Activated CD8-positive, alpha-beta T cell treated with anti-CD3 and anti-CD28 coated beads, Interleukin-2, amount 10 ng/mL, durations not matched to agents 7 days and 5 days (primary cell): ENCODE measurements at regions not wholly inside any gene's neighbourhood (a gene's known extent, or its start where the extent isn't known, plus 50 kb on each side); places are given as distances from the start of the nearest gene placed in this dataset.

Source experiments
- ATAC-seq: fragments of 150-1000 bp; cut with Tn5 transposase; one replicate; pipeline ENCODE4 v1.10.0; 2021; ENCODE audit warnings: moderate library complexity
- CTCF ChIA-PET: fragments of 350-600 bp; sonication (Branson Sonifier 250); formaldehyde crosslinking; loops from one replicate; lab custom pipeline; 2021; ENCODE audit warnings: antibody characterized with exemption; lab: Charles Lee
- POLR2A ChIA-PET: fragments of 350-600 bp; sonication (Branson Sonifier 250); formaldehyde crosslinking; loops from one replicate; lab custom pipeline; 2021; ENCODE audit warnings: antibody characterized with exemption; lab: Charles Lee
- DNase-seq: peaks from one replicate; pipeline ENCODE4 v3.0.0-alpha.2; 2020
- H3K27ac Mint-ChIP-seq: one replicate; pipeline ENCODE4 v1.8.0; 2021; ENCODE audit warnings: mild to moderate bottlenecking, mixed read lengths
- H3K27me3 Mint-ChIP-seq: one replicate; pipeline ENCODE4 v1.8.0; 2021; ENCODE audit warnings: low read depth, mixed read lengths
- H3K36me3 Mint-ChIP-seq: one replicate; pipeline ENCODE4 v1.8.0; 2021; ENCODE audit warnings: low read depth, mixed read lengths
- H3K4me1 Mint-ChIP-seq: one replicate; pipeline ENCODE4 v1.8.0; 2021; ENCODE audit warnings: low read depth, mixed read lengths
- H3K4me3 Mint-ChIP-seq: one replicate; pipeline ENCODE4 v1.8.0; 2021; ENCODE audit warnings: mild to moderate bottlenecking, mixed read lengths
- H3K9me3 Mint-ChIP-seq: one replicate; pipeline ENCODE4 v1.8.0; 2022; ENCODE audit warnings: mixed read lengths; ENCODE audit not compliant: insufficient read depth

DNA sequence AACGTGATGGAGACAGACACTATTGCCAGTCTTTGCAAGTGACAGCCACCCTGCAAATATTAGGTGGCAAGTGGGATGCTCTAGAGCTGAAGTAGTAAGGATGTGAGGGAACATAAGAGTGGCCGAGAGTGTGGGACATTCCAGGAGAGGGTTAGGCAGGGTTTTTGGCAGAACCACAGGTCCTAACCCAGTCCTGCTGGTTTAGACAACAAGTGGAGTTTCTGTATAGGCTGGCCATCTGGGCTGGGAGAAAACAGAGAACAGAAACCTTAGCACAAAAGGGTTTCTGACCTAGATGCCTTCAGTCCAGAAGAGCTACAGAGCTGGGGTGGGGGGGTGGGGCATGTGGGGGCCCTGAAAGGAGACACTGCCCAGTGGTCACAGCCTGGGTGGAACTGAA, 107.4 kb downstream of the TMEM174 start:
- no peak for DNase-seq
- CTCF ChIA-PET: no interaction called here
- H3K9me3 Mint-ChIP-seq: no peaks in the 10 kb centered on the region
- POLR2A ChIA-PET: no interaction called here
- H3K27me3 Mint-ChIP-seq: peaks cover 33% of the 10 kb centered on the region
- no peak for ATAC-seq
- H3K27ac Mint-ChIP-seq: no peak overlapping the region
- H3K4me3 Mint-ChIP-seq: no peak overlapping the region
- no peaks in the 10 kb centered on the region for H3K4me1 Mint-ChIP-seq
- H3K36me3 Mint-ChIP-seq: no peaks in the 10 kb centered on the region

DNA sequence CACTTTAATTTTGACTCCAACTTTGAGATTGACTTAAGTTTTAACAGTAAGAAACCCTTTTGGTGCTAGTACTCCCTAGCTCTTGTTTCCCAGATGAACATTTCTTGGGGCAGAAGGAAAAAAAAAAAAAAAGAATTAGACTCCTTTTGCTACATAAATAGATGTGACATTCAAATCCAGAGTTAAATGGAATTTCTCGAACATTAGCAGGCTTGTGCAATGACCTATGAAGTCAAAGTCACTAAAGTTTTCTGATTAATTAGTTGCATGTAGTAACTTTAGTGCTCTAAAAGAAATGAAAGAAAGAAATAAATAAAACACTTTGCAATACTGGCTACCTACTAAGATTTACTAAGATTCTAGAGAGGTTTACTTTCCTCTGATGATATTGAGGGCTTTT, 106.8 kb downstream of the TMEM174 start:
- no peaks in the 10 kb centered on the region for H3K4me1 Mint-ChIP-seq
- no peaks in the 10 kb centered on the region for H3K36me3 Mint-ChIP-seq
- ChIA-PET POLR2A (no interaction called here), CTCF (no interaction called here)
- H3K27ac Mint-ChIP-seq: no peak overlapping the region
- H3K9me3 Mint-ChIP-seq: no peaks in the 10 kb centered on the region
- no peak for DNase-seq
- ATAC-seq: no peak
- peaks cover 33% of the 10 kb centered on the region for H3K27me3 Mint-ChIP-seq
- no peak overlapping the region for H3K4me3 Mint-ChIP-seq

DNA sequence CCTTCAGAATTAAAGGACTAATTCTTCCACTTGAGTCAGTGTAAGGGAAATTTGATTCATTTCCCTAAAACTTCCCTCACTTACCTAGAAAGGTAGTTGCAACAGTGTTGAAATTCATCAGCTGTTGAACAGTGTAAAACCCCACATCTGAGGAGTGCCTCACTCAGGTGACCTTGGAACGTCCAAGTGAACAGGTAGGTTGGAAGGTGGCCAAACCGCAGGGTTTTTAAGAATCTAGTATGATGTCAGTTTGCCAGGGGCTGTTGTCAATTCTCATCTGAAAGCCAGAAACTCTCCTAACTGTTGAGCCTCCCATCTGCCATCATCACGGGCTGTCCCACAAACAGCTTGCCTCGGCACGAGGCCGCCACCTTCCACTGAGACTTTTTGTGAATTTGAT, 105.7 kb downstream of the TMEM174 start:
- DNase-seq: no peak
- Mint-ChIP-seq H3K36me3 (no peaks in the 10 kb centered on the region), H3K27ac (no peak overlapping the region), H3K4me1 (no peaks in the 10 kb centered on the region), H3K9me3 (no peaks in the 10 kb centered on the region), H3K27me3 (peaks cover 31% of the 10 kb centered on the region), H3K4me3 (no peak overlapping the region)
- ChIA-PET CTCF (no interaction called here), POLR2A (no interaction called here)
- ATAC-seq: no peak

DNA sequence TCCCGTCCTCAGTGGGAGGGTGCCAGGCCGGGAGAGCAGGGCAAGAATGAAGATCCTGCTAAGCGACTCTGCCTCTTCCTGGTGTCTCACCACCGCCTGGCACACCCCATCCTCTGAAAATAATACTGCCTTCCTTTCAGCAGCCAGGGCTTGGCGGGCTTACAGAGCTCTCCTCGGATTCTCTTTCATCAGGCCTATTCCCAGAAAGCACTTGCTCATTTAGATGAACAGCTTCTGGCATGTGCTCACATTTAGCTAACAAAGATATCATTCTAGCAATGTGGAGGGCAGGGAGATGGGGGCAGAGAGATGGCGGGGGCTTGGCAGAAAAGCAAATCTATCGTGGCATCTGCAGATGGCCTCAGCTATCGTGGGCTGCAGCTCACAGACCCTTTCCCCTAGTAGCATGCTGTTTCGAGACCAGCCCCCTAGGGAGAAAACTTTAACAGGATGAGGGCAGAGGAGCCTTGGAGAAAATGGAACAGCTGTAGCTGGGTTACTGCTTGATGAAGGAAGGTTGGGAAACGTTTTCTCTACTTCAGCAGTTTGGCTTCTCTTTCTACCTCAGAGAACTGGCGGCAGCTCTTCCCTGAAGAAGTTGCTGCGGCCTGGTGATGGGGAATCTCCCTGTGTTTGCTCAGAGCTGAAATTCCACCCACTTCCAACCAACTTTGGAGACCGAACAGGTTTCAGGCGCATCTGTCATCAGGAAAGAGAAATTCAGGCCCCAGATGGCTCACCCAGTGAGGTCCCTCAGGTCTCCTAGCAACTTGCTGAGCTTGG, 102.1 kb downstream of the TMEM174 start:
- DNase-seq: no peak
- Mint-ChIP-seq H3K4me1 (no peaks in the 10 kb centered on the region), H3K4me3 (no peak overlapping the region), H3K9me3 (no peaks in the 10 kb centered on the region), H3K36me3 (no peaks in the 10 kb centered on the region), H3K27ac (no peak overlapping the region), H3K27me3 (peaks cover 16% of the 10 kb centered on the region)
- no peak for ATAC-seq
- POLR2A ChIA-PET: no interaction called here
- CTCF ChIA-PET: no interaction called here

DNA sequence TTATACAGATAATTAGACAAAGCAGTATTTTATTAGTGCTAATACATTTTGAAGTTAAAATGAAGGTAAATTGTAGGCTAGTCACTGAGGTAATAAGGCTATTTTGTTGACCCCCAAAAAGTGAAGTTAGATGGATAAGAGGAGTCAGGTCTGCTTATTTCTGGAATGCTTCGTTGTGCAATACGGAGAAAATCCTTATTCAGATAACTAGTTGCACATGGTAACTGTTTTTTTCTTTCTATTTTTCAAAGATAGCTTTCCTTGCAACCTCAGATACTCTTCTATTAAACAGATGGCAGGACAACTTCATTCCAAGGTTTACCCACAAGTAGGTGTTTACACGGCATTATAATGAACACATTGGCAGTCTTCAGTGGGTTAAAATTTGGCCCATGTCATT, 101.1 kb downstream of the TMEM174 start:
- H3K4me1 Mint-ChIP-seq: no peaks in the 10 kb centered on the region
- ATAC-seq: no peak
- no peak overlapping the region for H3K4me3 Mint-ChIP-seq
- DNase-seq: no peak
- H3K36me3 Mint-ChIP-seq: no peaks in the 10 kb centered on the region
- no peaks in the 10 kb centered on the region for H3K9me3 Mint-ChIP-seq
- H3K27ac Mint-ChIP-seq: no peak overlapping the region
- ChIA-PET POLR2A (no interaction called here), CTCF (no interaction called here)
- peaks cover 17% of the 10 kb centered on the region for H3K27me3 Mint-ChIP-seq

DNA sequence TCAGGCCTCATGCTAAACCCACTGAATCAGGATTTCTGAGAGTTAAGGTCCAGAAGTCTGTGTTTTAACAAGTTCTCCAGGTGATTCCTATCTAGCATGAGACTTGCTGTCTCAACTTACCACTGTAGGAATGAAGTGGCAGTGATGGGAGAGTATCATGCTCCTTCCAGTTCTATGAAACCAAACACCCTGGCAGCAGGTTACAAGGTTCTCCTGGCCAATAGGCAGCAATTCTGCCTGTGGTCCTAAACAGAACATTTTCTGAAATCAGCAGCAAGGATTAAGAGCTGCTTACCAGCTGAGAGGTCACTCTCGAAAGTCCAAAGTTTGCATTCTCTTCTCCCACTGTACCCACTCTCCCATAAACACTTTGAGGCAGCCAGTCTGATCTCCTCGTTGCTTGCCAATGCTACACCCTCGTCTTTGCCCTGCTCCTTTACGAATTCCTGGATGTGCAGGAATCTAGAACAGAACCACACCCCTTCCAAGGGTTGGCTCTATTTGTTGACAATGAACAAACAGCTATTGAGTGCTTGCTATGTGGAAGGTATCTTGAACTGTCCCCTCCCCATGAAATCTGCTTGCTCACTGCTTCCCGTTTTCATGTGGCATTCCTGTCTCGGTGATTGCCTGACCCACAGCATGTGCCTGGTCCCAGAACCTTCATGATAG, 100.5 kb downstream of the TMEM174 start:
- DNase-seq (no peak), ATAC-seq (no peak)
- Mint-ChIP-seq H3K9me3 (no peaks in the 10 kb centered on the region), H3K36me3 (no peaks in the 10 kb centered on the region), H3K27ac (no peak overlapping the region), H3K4me1 (no peaks in the 10 kb centered on the region), H3K27me3 (peaks cover 17% of the 10 kb centered on the region), H3K4me3 (no peak overlapping the region)
- CTCF ChIA-PET: no interaction called here
- POLR2A ChIA-PET: interaction anchor here (0.6 kb wide), 1 partner anchor 242 kb away, joined by 3 read pairs; no protein-coding TSS in a partner anchor

DNA sequence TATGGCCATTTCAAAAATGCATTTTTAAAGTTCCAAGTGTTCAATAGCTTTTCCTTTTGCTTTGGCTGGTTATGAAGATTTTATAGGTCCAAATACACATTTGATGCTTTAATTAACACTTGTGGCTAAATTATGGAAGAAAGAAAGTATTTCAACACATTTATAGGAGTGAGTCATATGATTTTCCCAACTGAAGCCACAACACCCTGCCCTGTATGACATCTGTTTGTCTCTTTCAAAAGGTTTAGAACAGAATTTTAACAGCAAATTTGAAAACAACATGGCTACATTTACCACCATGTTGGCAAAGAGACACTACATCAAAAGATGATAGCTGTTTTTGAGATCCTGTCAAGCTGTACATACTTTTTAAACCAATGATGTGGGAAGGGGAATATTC, 99.4 kb downstream of the TMEM174 start:
- H3K27me3 Mint-ChIP-seq: peaks cover 18% of the 10 kb centered on the region
- POLR2A ChIA-PET: no interaction called here
- no peaks in the 10 kb centered on the region for H3K9me3 Mint-ChIP-seq
- ATAC-seq: no peak
- no peaks in the 10 kb centered on the region for H3K4me1 Mint-ChIP-seq
- no peak overlapping the region for H3K4me3 Mint-ChIP-seq
- H3K27ac Mint-ChIP-seq: no peak overlapping the region
- no peak for DNase-seq
- no peaks in the 10 kb centered on the region for H3K36me3 Mint-ChIP-seq
- CTCF ChIA-PET: no interaction called here

DNA sequence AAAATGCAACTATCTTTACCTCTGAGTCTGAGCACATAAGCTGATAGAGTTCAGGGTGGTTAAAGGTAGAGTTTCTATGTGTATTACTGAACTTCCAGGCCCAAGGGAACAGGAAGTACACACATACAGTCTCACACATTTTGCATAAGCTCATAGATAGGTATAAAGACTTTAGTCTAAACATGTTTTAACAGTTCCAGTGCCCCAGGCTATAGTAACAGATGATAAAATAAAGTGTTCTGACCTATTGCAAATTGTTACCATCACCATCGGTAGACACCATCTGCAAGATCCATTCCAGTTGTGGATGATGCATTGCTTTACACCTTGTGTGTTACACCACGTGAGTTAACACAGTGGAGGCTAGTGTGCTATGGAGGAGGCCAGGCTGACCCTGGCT, 95.8 kb downstream of the TMEM174 start:
- no peaks in the 10 kb centered on the region for H3K36me3 Mint-ChIP-seq
- DNase-seq (no peak), ATAC-seq (no peak)
- ChIA-PET CTCF (no interaction called here), POLR2A (no interaction called here)
- H3K4me3 Mint-ChIP-seq: no peak overlapping the region
- no peaks in the 10 kb centered on the region for H3K9me3 Mint-ChIP-seq
- H3K4me1 Mint-ChIP-seq: no peaks in the 10 kb centered on the region
- peaks cover 13% of the 10 kb centered on the region for H3K27me3 Mint-ChIP-seq
- no peak overlapping the region for H3K27ac Mint-ChIP-seq

DNA sequence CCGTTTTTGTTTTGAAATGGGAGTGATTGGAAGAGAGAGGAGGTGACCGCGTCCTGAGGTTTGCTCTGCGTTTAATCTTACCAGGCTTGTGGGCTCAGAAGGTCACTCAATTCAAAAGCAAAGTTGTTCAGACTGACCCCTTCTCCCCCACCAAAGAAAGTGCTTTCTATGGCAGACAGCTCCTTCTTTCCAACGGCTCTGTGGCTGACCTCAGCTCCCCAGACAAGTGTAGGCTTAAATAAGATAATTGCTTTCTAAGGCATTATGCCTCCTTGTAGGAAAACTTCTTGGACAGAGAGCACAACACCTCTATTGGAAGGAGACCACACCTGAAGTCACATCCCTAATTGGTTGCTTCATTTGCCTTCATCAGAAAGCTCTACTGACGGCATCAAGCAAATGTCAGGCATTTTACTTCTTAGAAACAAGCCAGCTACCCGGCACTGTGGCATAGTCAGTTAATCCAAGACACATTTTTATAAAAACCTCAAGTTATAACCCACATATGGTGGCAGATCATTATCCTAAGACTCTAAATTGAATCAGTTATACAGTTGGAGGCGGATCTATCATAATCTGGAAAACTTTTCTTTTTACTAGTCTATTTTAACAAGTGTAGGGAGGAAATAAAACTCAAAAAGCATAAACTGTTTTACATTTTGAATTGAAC, 94.9 kb downstream of the TMEM174 start:
- peaks cover 10% of the 10 kb centered on the region for H3K27me3 Mint-ChIP-seq
- ChIA-PET CTCF (no interaction called here), POLR2A (no interaction called here)
- no peak overlapping the region for H3K27ac Mint-ChIP-seq
- no peaks in the 10 kb centered on the region for H3K9me3 Mint-ChIP-seq
- no peak overlapping the region for H3K4me3 Mint-ChIP-seq
- H3K4me1 Mint-ChIP-seq: no peaks in the 10 kb centered on the region
- DNase-seq: no peak
- no peaks in the 10 kb centered on the region for H3K36me3 Mint-ChIP-seq
- no peak for ATAC-seq

DNA sequence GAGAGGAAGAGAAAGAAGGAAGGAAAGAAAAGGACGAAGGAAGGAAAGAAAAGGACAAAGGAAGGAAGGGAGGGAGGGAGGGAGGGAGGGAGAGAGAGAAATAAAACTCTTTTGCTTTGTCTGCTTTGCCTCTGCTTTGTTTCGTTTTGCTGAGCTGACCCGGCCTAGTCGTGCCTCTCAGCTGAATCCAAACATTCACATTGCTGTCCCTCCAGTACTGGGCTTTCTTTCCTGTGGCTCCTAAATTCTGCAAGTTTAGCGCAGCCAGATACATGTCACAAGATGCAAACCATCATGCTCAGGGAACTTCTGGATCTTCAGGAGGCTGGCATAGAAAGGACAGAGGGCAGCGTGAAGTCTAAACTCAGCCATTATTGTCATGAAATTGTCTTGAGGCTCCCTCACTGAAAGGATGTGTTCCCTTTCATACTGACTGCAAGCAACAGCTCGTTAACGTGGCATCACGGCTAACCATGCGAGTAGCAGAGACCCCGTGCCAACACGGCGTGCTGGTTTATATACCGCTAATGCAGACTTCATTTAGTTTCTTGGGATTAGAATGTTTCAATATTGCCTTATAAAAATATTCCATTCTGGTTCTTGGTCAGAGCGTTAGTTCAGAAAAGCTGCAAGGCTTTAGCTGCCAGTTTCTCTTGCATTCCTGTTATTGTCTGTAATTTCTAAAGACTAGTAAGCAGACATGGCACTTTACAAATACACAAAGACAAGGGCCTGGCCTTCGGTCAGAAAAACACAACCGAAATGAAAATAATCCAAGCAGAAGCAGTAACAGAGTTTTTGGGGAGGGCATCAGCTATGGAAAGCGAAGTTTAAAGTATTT, 94.2 kb downstream of the TMEM174 start:
- CTCF ChIA-PET: no interaction called here
- DNase-seq: no peak
- Mint-ChIP-seq H3K4me1 (no peaks in the 10 kb centered on the region), H3K36me3 (no peaks in the 10 kb centered on the region), H3K4me3 (no peak overlapping the region), H3K27ac (no peak overlapping the region), H3K9me3 (no peaks in the 10 kb centered on the region), H3K27me3 (peaks cover 10% of the 10 kb centered on the region)
- POLR2A ChIA-PET: no interaction called here
- no peak for ATAC-seq

DNA sequence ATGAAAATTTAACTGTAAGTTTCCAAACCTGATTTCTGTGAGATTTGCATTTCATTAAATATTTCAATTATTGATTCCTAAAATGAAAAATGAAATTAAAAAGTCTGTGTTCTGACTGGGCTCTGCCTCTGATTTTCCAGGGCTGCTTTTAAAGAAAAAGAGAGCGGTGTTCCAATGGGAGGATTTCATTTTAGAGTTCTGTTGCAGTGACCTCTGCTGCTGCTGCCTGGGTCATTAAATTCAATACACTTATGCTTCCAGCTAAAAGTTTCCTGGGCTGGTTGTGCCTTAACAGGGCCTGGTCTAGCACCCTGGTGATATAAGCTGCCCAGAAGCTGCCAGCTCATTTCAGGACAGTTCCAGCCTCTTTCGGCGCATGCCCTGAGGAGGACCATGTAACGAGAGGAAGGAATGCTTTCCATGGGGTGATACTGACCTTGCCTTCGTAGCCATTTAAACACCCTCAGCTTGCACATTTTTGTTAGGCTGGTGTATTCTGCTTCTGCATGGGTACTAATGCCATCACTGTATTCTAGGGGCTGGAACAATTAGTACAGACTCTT, 93.3 kb downstream of the TMEM174 start:
- Mint-ChIP-seq H3K4me3 (no peak overlapping the region), H3K9me3 (no peaks in the 10 kb centered on the region), H3K36me3 (no peaks in the 10 kb centered on the region), H3K27me3 (peaks cover 10% of the 10 kb centered on the region), H3K27ac (no peak overlapping the region), H3K4me1 (no peaks in the 10 kb centered on the region)
- POLR2A ChIA-PET: no interaction called here
- no peak for ATAC-seq
- CTCF ChIA-PET: no interaction called here
- no peak for DNase-seq
